A673 (cell line): ENCODE measurements at regions not wholly inside any gene's neighbourhood (a gene's known extent, or its start where the extent isn't known, plus 50 kb on each side); places are given as distances from the start of the nearest gene placed in this dataset.

Source experiments
- BruUV-seq: library from RNA; stranded (reverse); fragments of 400-500 nt; replicated peaks from 2 replicates; lab custom pipeline; 2021; lab: Mats Ljungman, UMichigan
- CTCF ChIA-PET: fragments of 300-600 bp; sonication (Branson Sonifier 250); formaldehyde crosslinking; loops from one replicate; lab custom pipeline; 2022; ENCODE audit warnings: antibody characterized with exemption; lab: Charles Lee
- POLR2A ChIA-PET: fragments of 300-600 bp; sonication (Branson Sonifier 250); formaldehyde crosslinking; loops from one replicate; lab custom pipeline; 2022; ENCODE audit warnings: antibody characterized with exemption; ENCODE audit not compliant: low non-redundant PET; lab: Charles Lee
- DNase-seq: peaks from one replicate; pipeline ENCODE4 v3.0.0-alpha.2; 2015; ENCODE audit warnings: low spot score
- H3K27ac ChIP-seq: fragments of 200-600 bp; sonication (generic); 2 replicates; pipeline ENCODE4 v1.5.1; 2016; ENCODE audit warnings: mixed run types, low read depth, mild to moderate bottlenecking, mixed read lengths, antibody characterized with exemption, low read length; ENCODE audit not compliant: poor library complexity, severe bottlenecking
- H3K27me3 ChIP-seq: fragments of 200-600 bp; sonication (generic); replicated peaks from 2 replicates; pipeline ENCODE4 v1.6.1; 2017; ENCODE audit warnings: mixed run types, low read depth, mild to moderate bottlenecking, mixed read lengths, antibody characterized with exemption, low read length; ENCODE audit not compliant: insufficient read depth, poor library complexity
- H3K36me3 ChIP-seq: fragments of 200-600 bp; sonication (generic); 2 replicates; pipeline ENCODE4 v1.6.1; 2016; ENCODE audit warnings: mixed run types, mild to moderate bottlenecking, mixed read lengths, antibody characterized with exemption, low read length; ENCODE audit not compliant: insufficient read depth, poor library complexity, severe bottlenecking
- H3K4me1 ChIP-seq: fragments of 200-600 bp; sonication (generic); 2 replicates; pipeline ENCODE4 v1.6.1; 2017; ENCODE audit warnings: mixed run types, mild to moderate bottlenecking, mixed read lengths, antibody characterized with exemption, low read length; ENCODE audit not compliant: insufficient read depth, poor library complexity, severe bottlenecking
- H3K4me3 ChIP-seq: fragments of 200-600 bp; sonication (generic); 2 replicates; pipeline ENCODE4 v1.5.1; 2016; ENCODE audit warnings: low read depth, mixed run types, mild to moderate bottlenecking, mixed read lengths, low read length; ENCODE audit not compliant: poor library complexity, severe bottlenecking
- H3K9me3 ChIP-seq: fragments of 200-600 bp; sonication (generic); 2 replicates; pipeline ENCODE4 v1.6.1; 2016; ENCODE audit warnings: mixed run types, low read depth, mild to moderate bottlenecking, mixed read lengths, antibody characterized with exemption, low read length; ENCODE audit not compliant: poor library complexity, severe bottlenecking
- CTCF ChIP-seq: fragments of 300-800, 200-600 bp; sonication (generic); conservative IDR thresholded peaks from 2 replicates; pipeline ENCODE4 v1.5.1; 2017; ENCODE audit warnings: low read depth, mild to moderate bottlenecking, antibody characterized with exemption, low read length, moderate library complexity, mixed read lengths
- EZH2 ChIP-seq: fragments of 200-600 bp; sonication (generic); IDR thresholded peaks from 2 replicates; pipeline ENCODE4 v1.6.1; 2017; ENCODE audit warnings: borderline replicate concordance, low read depth, mild to moderate bottlenecking, mixed read lengths, antibody characterized with exemption, low read length; ENCODE audit not compliant: poor library complexity, severe bottlenecking
- intact Hi-C: fragments of 100-400 bp; cut with micrococcal nuclease; formaldehyde crosslinking; loops from one replicate; pipeline ENCODE4 v1.10.0; 2022; ENCODE audit not compliant: unreplicated experiment

- CTCF ChIA-PET = no interaction called here
These were observed 148.2 kb downstream of the SLC38A6 start for GRCh38 chr14:61129168-61129745.

GRCh38 chr14:61128382-61129167, 147.5 kb downstream of the SLC38A6 start:
- intact Hi-C loops = no loop called here
- DNase-seq = no peak
- POLR2A ChIA-PET = no interaction called here
- CTCF ChIA-PET = no interaction called here
- Histone ChIP-seq H3K27me3 (no peaks in the 10 kb centered on the region), H3K4me1 (peaks cover 25% of the 10 kb centered on the region), H3K27ac (no peak overlapping the region), H3K9me3 (no peaks in the 10 kb centered on the region), H3K4me3 (no peak overlapping the region), H3K36me3 (no peaks in the 10 kb centered on the region)
- BruUV-seq = no TSS peak
- TF ChIP-seq CTCF = no peak
- TF ChIP-seq EZH2 = no peak

More at GRCh38 chr14:61129168-61129745, 148.2 kb downstream of the SLC38A6 start:
- Histone ChIP-seq H3K27me3 (no peaks in the 10 kb centered on the region), H3K4me1 (peaks cover 25% of the 10 kb centered on the region), H3K36me3 (no peaks in the 10 kb centered on the region), H3K9me3 (no peaks in the 10 kb centered on the region), H3K27ac (no peak overlapping the region), H3K4me3 (no peak overlapping the region)
- POLR2A ChIA-PET = no interaction called here
- no peak for TF ChIP-seq EZH2
- TF ChIP-seq CTCF = no peak
- no TSS peak for BruUV-seq
- DNase-seq = no peak
- intact Hi-C loops = no loop called here

- no TSS peak for BruUV-seq
- POLR2A ChIA-PET = no interaction called here
These were observed 145.8 kb downstream of the SLC38A6 start for GRCh38 chr14:61126603-61127498.

More at GRCh38 chr14:61126603-61127498, 145.8 kb downstream of the SLC38A6 start:
- H3K4me3 ChIP-seq = no peak overlapping the region
- no peak overlapping the region for H3K27ac ChIP-seq
- DNase-seq = no peak
- peaks cover 21% of the 10 kb centered on the region for H3K4me1 ChIP-seq
- CTCF ChIA-PET = no interaction called here
- no peaks in the 10 kb centered on the region for H3K27me3 ChIP-seq
- TF ChIP-seq EZH2 = no peak
- TF ChIP-seq CTCF = no peak
- intact Hi-C loops = no loop called here
- no peaks in the 10 kb centered on the region for H3K9me3 ChIP-seq
- no peaks in the 10 kb centered on the region for H3K36me3 ChIP-seq
